PC-9 (cell line): ENCODE measurements at regions not wholly inside any gene's neighbourhood (a gene's known extent, or its start where the extent isn't known, plus 50 kb on each side); places are given as distances from the start of the nearest gene placed in this dataset.

Experiments
- EZH2 ChIP-seq: fragments of 200-600 bp; sonication (generic); IDR thresholded peaks from 2 replicates; pipeline ENCODE4 v1.8.0; 2017; ENCODE audit warnings: antibody characterized with exemption, low read depth
- TF ChIP-seq, protein P1 (sequence below): fragments of 200-600 bp; sonication (generic); conservative IDR thresholded peaks from 2 replicates; pipeline ENCODE4 v1.6.1; 2017; ENCODE audit warnings: mixed run types, antibody characterized with exemption, mild to moderate bottlenecking, moderate library complexity

DNA sequence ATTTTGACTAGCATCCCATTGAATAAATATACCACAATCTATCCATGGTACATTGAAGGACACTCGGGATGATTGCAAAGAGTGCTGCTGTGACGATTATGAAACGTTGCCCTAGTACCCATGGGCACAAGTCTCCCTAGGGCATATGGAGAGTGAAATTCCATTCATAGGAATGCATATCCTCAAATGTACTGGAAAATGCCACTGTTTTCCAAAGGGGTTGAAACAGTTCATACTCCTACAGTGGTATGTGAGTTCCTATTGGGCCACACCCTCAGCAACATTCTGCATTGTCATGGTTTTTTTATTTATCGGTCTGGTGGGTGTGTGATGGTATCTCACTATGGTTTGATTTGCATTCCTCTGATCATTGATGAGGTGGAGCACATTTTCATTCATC is 130.6 kb downstream of the TWIST2 start:
- TF ChIP-seq, protein P1, sequence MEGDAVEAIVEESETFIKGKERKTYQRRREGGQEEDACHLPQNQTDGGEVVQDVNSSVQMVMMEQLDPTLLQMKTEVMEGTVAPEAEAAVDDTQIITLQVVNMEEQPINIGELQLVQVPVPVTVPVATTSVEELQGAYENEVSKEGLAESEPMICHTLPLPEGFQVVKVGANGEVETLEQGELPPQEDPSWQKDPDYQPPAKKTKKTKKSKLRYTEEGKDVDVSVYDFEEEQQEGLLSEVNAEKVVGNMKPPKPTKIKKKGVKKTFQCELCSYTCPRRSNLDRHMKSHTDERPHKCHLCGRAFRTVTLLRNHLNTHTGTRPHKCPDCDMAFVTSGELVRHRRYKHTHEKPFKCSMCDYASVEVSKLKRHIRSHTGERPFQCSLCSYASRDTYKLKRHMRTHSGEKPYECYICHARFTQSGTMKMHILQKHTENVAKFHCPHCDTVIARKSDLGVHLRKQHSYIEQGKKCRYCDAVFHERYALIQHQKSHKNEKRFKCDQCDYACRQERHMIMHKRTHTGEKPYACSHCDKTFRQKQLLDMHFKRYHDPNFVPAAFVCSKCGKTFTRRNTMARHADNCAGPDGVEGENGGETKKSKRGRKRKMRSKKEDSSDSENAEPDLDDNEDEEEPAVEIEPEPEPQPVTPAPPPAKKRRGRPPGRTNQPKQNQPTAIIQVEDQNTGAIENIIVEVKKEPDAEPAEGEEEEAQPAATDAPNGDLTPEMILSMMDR = no peak
- no peak for TF ChIP-seq EZH2
